HFF-Myc (cell line): ENCODE measurements at regions not wholly inside any gene's neighbourhood (a gene's known extent, or its start where the extent isn't known, plus 50 kb on each side); places are given as distances from the start of the nearest gene placed in this dataset.

ENCODE experiments used
- DNase-seq: peaks from one replicate; pipeline ENCODE4 v3.0.0-alpha.2; 2011; ENCODE audit warnings: low read depth; ENCODE audit errors: extremely low read depth
- H3K4me3 ChIP-seq: replicated peaks from 2 replicates; pipeline ENCODE4 v1.5.1; 2011; ENCODE audit warnings: low read depth, mild to moderate bottlenecking, control low read depth, low read length
- TF ChIP-seq, protein P1 (sequence below): IDR thresholded peaks from 2 replicates; pipeline ENCODE4 v1.5.1; 2012; ENCODE audit warnings: mild to moderate bottlenecking, low read depth, low read length, control low read depth; ENCODE audit errors: missing control alignments

DNA sequence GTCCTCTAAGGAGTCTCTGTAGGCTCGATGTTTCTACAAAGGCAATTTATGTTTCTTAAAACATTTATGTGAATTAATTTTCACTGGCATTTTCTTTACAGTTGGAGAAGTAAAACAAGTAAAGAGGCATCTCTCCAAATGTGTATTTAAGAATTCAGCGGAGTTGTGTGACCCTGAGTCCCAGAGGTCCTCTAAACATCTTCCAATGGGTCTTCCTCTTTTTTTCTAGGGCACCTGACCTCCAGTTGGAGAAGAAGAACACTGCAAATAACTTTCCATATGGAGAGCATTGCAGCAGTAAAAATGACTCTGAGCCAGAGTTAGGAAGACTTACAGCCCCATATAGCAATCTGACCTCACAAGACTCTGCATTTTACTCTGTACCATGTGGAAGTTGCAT is 480.5 kb upstream of the RAG2 start:
- no peak overlapping the region for H3K4me3 ChIP-seq
- TF ChIP-seq, protein P1, sequence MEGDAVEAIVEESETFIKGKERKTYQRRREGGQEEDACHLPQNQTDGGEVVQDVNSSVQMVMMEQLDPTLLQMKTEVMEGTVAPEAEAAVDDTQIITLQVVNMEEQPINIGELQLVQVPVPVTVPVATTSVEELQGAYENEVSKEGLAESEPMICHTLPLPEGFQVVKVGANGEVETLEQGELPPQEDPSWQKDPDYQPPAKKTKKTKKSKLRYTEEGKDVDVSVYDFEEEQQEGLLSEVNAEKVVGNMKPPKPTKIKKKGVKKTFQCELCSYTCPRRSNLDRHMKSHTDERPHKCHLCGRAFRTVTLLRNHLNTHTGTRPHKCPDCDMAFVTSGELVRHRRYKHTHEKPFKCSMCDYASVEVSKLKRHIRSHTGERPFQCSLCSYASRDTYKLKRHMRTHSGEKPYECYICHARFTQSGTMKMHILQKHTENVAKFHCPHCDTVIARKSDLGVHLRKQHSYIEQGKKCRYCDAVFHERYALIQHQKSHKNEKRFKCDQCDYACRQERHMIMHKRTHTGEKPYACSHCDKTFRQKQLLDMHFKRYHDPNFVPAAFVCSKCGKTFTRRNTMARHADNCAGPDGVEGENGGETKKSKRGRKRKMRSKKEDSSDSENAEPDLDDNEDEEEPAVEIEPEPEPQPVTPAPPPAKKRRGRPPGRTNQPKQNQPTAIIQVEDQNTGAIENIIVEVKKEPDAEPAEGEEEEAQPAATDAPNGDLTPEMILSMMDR, result no peak
- no peak for DNase-seq

DNA sequence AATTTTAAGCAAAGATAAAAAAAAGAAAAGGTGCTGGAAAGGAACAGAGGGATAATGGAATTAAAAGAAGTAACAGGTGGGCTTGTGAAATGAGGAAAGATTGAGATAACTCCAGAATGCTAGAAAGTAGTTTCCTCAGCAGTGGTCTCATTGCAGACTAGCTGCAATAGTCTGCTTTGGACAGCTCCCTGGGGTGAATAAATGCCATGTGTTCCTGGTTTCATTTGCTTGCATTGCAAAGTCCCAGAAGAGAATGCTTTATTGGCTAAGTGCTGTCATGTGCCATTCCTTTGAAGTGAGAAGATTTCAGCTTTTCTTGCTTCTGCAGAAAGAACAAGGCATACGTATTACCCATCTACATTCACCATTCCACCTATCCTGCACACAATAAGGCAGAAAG is 478.8 kb upstream of the RAG2 start:
- H3K4me3 ChIP-seq, result no peak overlapping the region
- DNase-seq, result no peak
- TF ChIP-seq, protein P1, result no peak

DNA sequence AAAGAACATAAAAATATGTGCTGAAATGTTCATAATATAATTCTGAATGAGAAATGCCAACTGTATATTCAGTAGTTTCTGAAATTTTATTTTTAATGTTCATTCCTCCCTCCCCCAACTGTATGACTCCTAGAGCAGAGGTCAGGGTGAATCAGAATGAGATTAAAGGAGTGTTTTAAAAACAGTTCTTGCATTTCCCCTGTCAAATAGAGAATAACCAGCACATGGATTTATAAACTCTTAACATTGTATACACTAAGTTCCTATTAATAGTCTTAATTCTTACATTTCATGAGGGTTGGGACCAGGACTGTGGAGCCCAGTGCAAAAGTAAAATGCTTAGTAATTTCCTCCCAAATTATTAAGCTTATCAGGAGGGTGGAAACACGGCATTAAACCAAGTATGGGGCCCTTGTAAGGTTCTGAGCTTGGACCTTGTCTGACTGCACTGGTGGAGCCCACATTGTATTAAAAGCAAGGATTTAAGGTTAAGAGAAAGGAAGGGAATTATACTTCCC is 474.6 kb upstream of the RAG2 start:
- H3K4me3 ChIP-seq, result no peak overlapping the region
- TF ChIP-seq, protein P1, result no peak

DNA sequence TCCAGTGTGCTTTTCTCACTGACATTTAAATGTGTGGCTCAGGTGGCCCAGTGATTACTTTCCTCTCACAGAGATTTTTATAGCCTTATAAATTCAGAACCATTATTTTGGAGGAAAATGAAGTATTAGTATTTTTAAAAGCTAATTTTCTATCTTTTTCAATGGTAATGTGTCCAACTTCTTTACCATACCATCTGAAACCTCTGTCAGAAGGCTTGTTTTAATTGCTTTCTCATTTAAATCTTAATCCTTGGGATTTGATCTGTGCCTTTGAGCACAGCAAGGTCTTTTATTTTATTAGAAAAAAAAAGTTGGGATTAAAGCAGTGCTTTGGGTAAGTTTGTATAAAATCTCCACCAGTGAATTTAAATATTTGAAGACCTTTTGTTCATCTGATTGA is 452.3 kb upstream of the RAG2 start:
- TF ChIP-seq, protein P1, result no peak

More for the DNA sequence above, 474.6 kb upstream of the RAG2 start:
- no peak for DNase-seq

DNA sequence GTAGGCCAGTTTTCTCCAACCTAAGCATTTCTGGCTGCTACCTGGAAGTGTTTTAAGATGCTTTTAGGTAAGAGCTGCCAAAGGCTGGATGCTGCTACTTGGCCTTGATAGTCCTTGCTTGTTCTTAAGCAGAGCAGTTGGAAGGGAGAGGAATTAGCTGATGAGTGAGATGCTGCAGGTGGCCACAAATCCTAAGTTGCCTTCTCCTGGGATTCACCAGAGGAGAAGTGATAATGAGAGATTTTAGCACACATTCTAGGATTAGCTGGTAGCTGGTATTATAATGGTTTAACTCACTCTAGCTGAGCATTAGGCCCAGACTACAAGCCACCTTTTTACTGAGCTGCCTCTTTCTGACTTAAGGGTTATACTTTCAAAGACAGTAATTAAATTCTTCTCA is 442.9 kb upstream of the RAG2 start:
- TF ChIP-seq, protein P1, result no peak
- H3K4me3 ChIP-seq, result no peak overlapping the region
- DNase-seq, result no peak

More for the DNA sequence above, 452.3 kb upstream of the RAG2 start:
- H3K4me3 ChIP-seq, result no peak overlapping the region
- no peak for DNase-seq

DNA sequence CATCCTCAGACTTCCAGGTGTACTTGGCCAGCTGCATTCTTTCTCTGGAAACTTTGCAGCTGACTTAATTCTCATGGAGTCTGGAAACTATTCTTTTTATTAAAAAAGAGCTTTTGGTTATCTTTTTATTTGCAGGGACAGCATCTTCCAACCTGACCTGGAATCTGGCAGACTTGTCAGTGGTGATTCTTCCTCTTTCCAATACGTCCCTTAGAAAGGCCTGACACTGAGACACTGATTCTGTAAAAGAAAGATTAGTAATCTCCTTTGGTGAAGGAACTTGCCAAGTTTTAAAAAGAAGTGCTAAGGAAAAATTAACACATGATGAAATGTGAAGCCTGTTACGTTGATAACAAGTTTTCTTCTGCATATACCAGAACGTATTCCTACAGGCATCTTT is 440.9 kb upstream of the RAG2 start:
- no peak for DNase-seq
- no peak overlapping the region for H3K4me3 ChIP-seq
- TF ChIP-seq, protein P1, result no peak

DNA sequence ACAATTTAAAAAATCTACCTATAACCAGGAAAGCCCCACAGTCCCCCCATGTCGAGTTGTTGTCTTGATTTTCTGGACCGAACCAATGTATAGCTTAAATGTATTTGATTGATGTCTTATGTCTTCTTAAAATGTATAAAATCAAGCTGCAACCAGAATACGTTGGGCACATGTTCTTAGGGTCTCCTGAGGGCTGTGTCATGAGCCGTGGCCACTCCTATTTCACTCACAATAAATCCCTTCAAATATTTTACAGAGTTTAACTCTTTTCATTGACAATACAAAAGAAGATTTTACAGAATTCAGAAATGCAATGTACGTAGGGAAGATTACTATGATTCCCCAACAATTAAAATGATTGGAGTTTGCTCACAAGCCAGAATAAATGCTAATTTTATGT is 428.7 kb upstream of the RAG2 start:
- no peak for DNase-seq
- no peak overlapping the region for H3K4me3 ChIP-seq
- TF ChIP-seq, protein P1, result no peak
